Fibroblast of upper back skin (primary cell): ENCODE measurements at regions not wholly inside any gene's neighbourhood (a gene's known extent, or its start where the extent isn't known, plus 50 kb on each side); places are given as distances from the start of the nearest gene placed in this dataset.

Experiments
- DNase-seq: peaks from one replicate; pipeline ENCODE4 v3.0.0-alpha.2; 2013

DNA sequence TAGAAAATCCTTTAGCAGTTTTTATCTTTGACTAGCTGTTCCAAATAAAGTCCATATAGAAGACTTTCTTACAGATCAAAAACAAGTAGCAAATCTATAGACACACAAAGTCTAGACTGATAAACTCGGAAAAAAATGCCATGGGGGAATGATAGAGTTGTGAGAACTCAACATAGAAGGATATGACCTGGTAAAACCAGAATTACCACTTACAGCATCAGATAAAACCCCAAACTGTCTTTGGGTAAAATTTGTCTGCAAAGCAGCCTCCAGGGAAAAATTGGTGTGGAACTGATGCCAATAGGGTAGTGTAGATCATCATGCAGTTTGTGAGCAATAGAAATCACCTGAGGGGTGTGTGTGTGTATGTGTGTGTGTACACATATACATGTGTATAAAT is 579.1 kb downstream of the SPOCK3 start:
- no peak for DNase-seq

DNA sequence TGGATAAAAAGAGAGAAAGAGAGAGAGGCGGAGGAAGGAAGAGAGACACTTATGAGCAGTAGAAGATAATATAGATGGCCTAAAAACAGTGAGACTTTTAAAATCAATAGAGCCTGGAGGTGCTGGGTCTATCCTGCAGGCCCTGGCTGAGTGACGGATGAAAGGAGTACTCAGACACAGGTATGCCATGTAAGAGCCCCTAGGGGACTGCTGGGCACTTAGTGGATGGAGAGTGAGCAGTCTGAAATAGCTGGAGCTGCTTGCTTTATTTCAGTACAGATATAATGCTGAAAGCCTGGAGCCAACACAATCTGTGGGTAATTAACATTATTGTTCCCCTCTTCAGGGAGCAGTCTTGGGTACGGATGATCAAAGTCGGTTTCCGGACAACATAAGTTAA is 578.6 kb downstream of the SPOCK3 start:
- DNase-seq = no peak

DNA sequence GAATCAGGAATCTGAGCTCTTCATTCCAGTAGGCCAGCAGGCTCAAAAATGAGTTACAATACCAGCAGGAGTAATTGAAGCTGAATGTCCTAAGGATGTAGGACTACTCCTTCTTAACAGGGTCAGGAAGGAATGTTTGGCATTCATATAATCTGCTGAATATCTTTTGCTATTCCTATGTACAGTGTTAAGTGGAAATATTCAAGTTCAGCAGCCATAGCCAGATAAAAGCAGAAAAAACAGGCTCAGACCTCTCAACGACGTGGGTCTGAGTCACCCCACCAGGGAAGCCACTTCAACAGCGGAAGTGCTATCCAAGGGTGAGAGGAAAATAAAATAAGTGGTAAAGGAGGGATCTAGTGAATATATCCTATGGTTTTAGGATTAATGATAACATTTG is 577.0 kb downstream of the SPOCK3 start:
- peak; percentile 42 for DNase-seq

DNA sequence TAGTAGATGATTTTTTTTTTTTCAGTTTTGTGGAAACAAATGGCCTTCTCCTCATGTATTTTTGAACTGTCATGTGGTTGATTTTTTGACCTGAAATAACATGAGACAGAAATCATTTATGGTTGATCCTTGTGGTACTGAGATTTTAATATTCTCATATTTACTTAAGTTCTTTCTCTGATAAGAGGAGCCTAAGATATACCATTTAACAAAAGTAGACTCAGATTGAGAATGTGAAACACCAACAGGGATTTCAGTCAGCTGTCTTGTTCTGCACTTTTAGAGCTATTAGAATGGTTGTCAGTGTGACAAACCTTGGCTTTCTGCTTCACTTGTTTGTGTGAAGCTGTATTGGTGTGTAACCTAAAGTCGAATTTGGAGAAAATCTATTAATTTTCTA is 575.7 kb downstream of the SPOCK3 start:
- no peak for DNase-seq

DNA sequence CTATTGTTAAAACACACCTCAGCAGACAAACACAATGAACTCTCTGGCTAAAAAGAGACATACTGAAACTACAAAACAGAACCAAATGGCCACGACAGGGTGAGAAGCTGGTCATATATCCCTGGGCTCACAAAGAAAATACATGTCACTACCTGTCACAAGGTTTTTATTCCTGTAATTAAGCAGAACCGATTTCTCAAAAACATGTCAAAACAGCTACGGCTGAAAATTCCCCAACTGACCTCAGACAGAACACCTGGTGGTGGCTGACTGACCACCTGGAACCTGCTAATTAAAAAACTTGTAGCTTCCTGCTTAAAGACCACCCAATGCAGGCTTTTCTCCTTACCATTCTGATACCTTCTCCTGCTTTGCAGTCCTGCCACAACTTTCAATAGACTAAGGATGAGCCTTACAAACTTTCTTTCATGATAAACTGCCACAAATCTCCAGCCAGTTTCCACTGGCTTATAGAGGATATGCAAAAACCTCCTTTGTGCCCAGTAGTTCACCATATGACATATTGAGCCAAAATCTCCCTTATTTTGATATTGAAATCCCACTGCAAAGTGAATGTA is 571.9 kb downstream of the SPOCK3 start:
- no peak for DNase-seq

DNA sequence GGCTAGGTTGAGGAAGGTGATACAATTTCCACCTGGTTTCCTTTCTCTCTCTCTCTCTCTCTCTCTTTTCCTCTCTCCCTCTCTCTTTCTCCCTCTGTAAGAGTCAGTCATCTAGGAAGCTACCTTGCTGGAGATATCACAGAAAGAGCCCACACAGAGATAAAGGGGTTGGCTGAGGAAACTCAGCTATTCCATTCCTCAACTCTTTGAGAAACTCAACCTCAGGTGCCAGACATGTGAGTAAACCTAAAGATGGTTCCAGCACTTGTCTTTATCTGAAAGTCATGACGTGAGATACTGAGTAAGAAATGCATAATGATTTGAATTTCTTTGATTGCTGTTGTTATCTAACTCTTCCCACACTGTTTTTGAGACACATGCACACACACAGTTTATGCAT is 564.0 kb downstream of the SPOCK3 start:
- DNase-seq = no peak

DNA sequence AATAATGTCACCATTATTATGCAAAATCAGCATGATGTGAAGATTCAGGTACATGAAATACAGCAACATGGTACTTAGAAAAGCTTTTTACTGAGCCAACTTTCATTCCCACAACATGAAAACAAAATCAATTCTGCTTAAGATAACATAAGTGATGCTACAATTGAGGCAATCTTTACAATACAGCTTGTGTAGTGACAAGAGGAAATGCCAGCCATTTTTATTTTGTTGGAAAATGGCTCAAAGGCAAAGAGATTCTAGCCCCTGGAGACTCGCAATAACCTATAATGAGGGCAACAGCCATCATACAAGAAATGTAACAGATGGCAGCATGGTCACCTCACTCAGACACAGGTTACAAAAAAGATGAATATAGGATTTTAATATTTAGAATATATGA is 560.4 kb downstream of the SPOCK3 start:
- DNase-seq = no peak

DNA sequence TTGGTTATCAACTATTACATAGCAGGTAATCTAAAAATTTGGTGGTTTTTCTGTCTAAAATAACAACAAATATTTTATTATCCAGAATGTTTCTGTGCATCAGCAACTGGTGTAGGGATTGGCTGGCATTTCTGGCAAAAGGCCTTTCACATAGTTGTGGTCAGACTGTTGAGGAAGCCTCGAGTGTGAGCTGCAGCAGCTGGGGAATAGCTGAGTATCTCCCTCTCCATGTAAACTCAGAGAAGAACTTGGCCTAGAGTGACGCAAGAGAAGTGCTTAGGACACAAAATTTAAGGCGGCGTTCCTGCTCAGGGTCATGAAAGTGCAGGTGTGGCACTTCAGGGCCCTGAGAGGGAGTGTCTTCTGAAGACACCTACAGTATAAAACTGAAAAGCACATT is 558.9 kb downstream of the SPOCK3 start:
- peak; percentile 61 for DNase-seq

DNA sequence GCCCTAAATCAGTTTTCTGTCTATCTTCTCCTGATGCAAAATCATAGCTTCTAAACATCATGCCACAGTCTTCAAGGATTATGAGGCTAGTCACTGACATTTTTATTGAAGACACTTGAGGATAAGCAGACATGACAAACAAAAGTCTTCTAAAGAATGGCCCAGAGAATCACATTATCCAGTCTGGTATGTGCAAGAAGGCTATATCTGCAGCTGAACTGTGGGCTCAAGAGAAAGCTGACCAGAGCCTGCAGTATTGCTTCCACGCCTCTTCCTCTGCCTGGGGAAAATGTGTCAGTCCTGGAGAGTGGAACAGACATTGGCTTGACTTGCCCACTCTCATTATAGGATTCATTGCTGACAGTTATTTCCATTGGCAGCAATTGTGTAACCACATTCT is 553.5 kb downstream of the SPOCK3 start:
- DNase-seq = no peak

DNA sequence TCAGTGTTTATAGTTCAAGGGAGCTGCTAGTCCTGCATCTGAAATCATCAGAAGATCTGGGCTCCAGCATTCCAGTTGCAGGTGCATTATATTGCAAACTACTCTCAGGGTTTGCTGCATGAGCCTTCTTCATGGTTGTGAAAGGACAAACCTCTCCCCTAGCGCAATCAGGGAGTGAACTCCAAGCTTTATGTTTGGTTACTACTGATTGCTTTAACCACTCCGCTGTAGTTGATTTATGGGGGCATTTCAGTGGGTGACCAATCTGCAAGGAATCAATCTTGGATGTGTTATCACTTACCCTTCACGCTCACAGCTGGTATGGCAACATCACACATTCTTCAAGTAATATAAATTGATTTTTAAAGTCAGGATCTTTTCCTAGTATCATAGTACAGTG is 552.1 kb downstream of the SPOCK3 start:
- no peak for DNase-seq
